HEK293 (cell line): ENCODE measurements at regions not wholly inside any gene's neighbourhood (a gene's known extent, or its start where the extent isn't known, plus 50 kb on each side); places are given as distances from the start of the nearest gene placed in this dataset.

Experiments
- CTCF ChIA-PET: fragments of 350-600 bp; formaldehyde crosslinking; extraction: SDS; loops from one replicate; lab custom pipeline; 2021; ENCODE audit warnings: antibody characterized with exemption; lab: Yijun Ruan, JAX
- POLR2A ChIA-PET: fragments of 300-600 bp; formaldehyde crosslinking; extraction: SDS; loops from one replicate; lab custom pipeline; 2020; ENCODE audit warnings: antibody characterized with exemption, inconsistent platforms; lab: Yijun Ruan, JAX
- H3K27ac ChIP-seq: fragments of 200-500 bp; sonication (Bioruptor generic); 2 replicates; pipeline ENCODE4 v1.5.1; 2014; ENCODE audit warnings: low read depth, low read length, control low read depth, inconsistent platforms; ENCODE audit errors: extremely low read depth
- H3K36me3 ChIP-seq, 2 experiments: fragments of 200-500 bp in 1 of 2; sonication (Bioruptor generic) in 1 of 2; 1 replicate in 1 of 2; 2 replicates in 1 of 2; pipeline ENCODE4 v1.5.1; 2014 to 2017; ENCODE audit warnings: inconsistent platforms in 2 of 2, low read length in 2 of 2; ENCODE audit not compliant: control insufficient read depth in 2 of 2, insufficient read depth in 1 of 2
- H3K4me1 ChIP-seq: fragments of 200-500 bp; sonication (Bioruptor generic); 2 replicates; pipeline ENCODE4 v1.5.1; 2014; ENCODE audit warnings: mild to moderate bottlenecking, low read length, inconsistent platforms; ENCODE audit not compliant: control insufficient read depth, insufficient read depth
- H3K4me3 ChIP-seq: 2 replicates; pipeline ENCODE4 v1.5.1; 2011; ENCODE audit warnings: low read depth, mild to moderate bottlenecking, control low read depth, low read length, moderate library complexity
- H3K9me3 ChIP-seq: fragments of 200-500 bp; sonication (Bioruptor generic); 2 replicates; pipeline ENCODE4 v1.5.1; 2014; ENCODE audit warnings: low read depth, low read length, inconsistent platforms; ENCODE audit not compliant: control insufficient read depth, insufficient read depth
- GLIS2 ChIP-seq: fragments of 450-650 bp; formaldehyde crosslinking; IDR thresholded peaks from 2 replicates; pipeline ENCODE4 v1.5.1; 2016; ENCODE audit warnings: missing biosample characterization, missing genetic modification characterization
- HOXD13 ChIP-seq: sonication (generic); formaldehyde crosslinking; IDR thresholded peaks from 2 replicates; pipeline ENCODE4 v1.8.0; 2022; ENCODE audit warnings: missing genetic modification reagents, borderline replicate concordance
- MEIS1 ChIP-seq: sonication (generic); formaldehyde crosslinking; IDR thresholded peaks from 2 replicates; pipeline ENCODE4 v1.8.1; 2022; ENCODE audit warnings: missing genetic modification reagents, mild to moderate bottlenecking, borderline replicate concordance
- MZF1 ChIP-seq: fragments of 450-650 bp; formaldehyde crosslinking; IDR thresholded peaks from 2 replicates; pipeline ENCODE4 v1.5.1; 2017; ENCODE audit warnings: missing biosample characterization, missing genetic modification characterization, borderline replicate concordance
- OSR2 ChIP-seq: fragments of 450-650 bp; formaldehyde crosslinking; IDR thresholded peaks from 2 replicates; pipeline ENCODE4 v1.5.1; 2016; ENCODE audit warnings: missing biosample characterization, missing genetic modification characterization
- SCRT1 ChIP-seq: fragments of 450-650 bp; formaldehyde crosslinking; IDR thresholded peaks from 2 replicates; pipeline ENCODE4 v1.5.1; 2016; ENCODE audit warnings: missing biosample characterization, missing genetic modification characterization, borderline replicate concordance
- SCRT2 ChIP-seq: fragments of 450-650 bp; formaldehyde crosslinking; IDR thresholded peaks from 2 replicates; pipeline ENCODE4 v1.5.1; 2016; ENCODE audit warnings: missing biosample characterization, missing genetic modification characterization
- SP3 ChIP-seq: fragments of 450-650 bp; formaldehyde crosslinking; IDR thresholded peaks from 2 replicates; pipeline ENCODE4 v1.5.1; 2016; ENCODE audit warnings: missing biosample characterization, missing genetic modification characterization
- ZBTB20 ChIP-seq: fragments of 450-650 bp; formaldehyde crosslinking; IDR thresholded peaks from 2 replicates; pipeline ENCODE4 v1.5.1; 2016; ENCODE audit warnings: missing biosample characterization, missing genetic modification characterization
- ZFP37 ChIP-seq: fragments of 450-650 bp; formaldehyde crosslinking; IDR thresholded peaks from 2 replicates; pipeline ENCODE4 v1.5.1; 2016; ENCODE audit warnings: missing biosample characterization, missing genetic modification characterization
- ZNF157 ChIP-seq: fragments of 450-650 bp; formaldehyde crosslinking; IDR thresholded peaks from 2 replicates; pipeline ENCODE4 v1.5.1; 2016; ENCODE audit warnings: missing biosample characterization, missing genetic modification characterization
- ZNF221 ChIP-seq: fragments of 450-650 bp; formaldehyde crosslinking; IDR thresholded peaks from 2 replicates; pipeline ENCODE4 v1.5.1; 2017; ENCODE audit warnings: missing biosample characterization, missing genetic modification characterization, borderline replicate concordance
- ZNF350 ChIP-seq: fragments of 450-650 bp; formaldehyde crosslinking; IDR thresholded peaks from 2 replicates; pipeline ENCODE4 v1.5.0; 2017; ENCODE audit warnings: missing biosample characterization, mild to moderate bottlenecking, missing genetic modification characterization
- ZNF404 ChIP-seq: fragments of 450-650 bp; formaldehyde crosslinking; IDR thresholded peaks from 2 replicates; pipeline ENCODE4 v1.5.1; 2017; ENCODE audit warnings: missing biosample characterization, missing genetic modification characterization
- ZNF585B ChIP-seq: fragments of 450-650 bp; formaldehyde crosslinking; IDR thresholded peaks from 2 replicates; pipeline ENCODE4 v1.5.1; 2016; ENCODE audit warnings: missing biosample characterization, missing genetic modification characterization
- ZNF621 ChIP-seq: fragments of 450-650 bp; formaldehyde crosslinking; IDR thresholded peaks from 2 replicates; pipeline ENCODE4 v1.5.1; 2017; ENCODE audit warnings: missing biosample characterization, missing genetic modification characterization
- ZNF624 ChIP-seq: fragments of 450-650 bp; formaldehyde crosslinking; IDR thresholded peaks from 2 replicates; pipeline ENCODE4 v1.5.1; 2017; ENCODE audit warnings: missing biosample characterization, missing genetic modification characterization
- ZNF76 ChIP-seq: fragments of 450-650 bp; formaldehyde crosslinking; IDR thresholded peaks from 2 replicates; pipeline ENCODE4; 2016; ENCODE audit warnings: low read depth, missing biosample characterization, missing genetic modification characterization, borderline replicate concordance
- ZNF768 ChIP-seq: fragments of 450-650 bp; formaldehyde crosslinking; IDR thresholded peaks from 2 replicates; pipeline ENCODE4 v1.5.1; 2018; ENCODE audit warnings: missing biosample characterization, mild to moderate bottlenecking, missing genetic modification characterization
- ZSCAN16 ChIP-seq: fragments of 450-650 bp; formaldehyde crosslinking; IDR thresholded peaks from 2 replicates; pipeline ENCODE4 v1.5.1; 2016; ENCODE audit warnings: missing biosample characterization, missing genetic modification characterization
- TF ChIP-seq, protein P1 (sequence below): fragments of 450-650 bp; formaldehyde crosslinking; IDR thresholded peaks from 2 replicates; pipeline ENCODE4; 2016; ENCODE audit warnings: missing biosample characterization, missing genetic modification characterization
- TF ChIP-seq, protein P2 (sequence below): fragments of 450-650 bp; formaldehyde crosslinking; IDR thresholded peaks from 2 replicates; pipeline ENCODE4 v1.5.0; 2017; ENCODE audit warnings: missing biosample characterization, missing genetic modification characterization, borderline replicate concordance
- TF ChIP-seq, protein P3 (sequence below): fragments of 450-650 bp; formaldehyde crosslinking; IDR thresholded peaks from 2 replicates; pipeline ENCODE4 v1.5.1; 2016; ENCODE audit warnings: missing biosample characterization, missing genetic modification characterization, borderline replicate concordance
- TF ChIP-seq, protein P4 (sequence below): fragments of 450-650 bp; formaldehyde crosslinking; conservative IDR thresholded peaks from 2 replicates; pipeline ENCODE4 v1.5.1; 2016; ENCODE audit warnings: low read depth, missing biosample characterization, missing genetic modification characterization

DNA sequence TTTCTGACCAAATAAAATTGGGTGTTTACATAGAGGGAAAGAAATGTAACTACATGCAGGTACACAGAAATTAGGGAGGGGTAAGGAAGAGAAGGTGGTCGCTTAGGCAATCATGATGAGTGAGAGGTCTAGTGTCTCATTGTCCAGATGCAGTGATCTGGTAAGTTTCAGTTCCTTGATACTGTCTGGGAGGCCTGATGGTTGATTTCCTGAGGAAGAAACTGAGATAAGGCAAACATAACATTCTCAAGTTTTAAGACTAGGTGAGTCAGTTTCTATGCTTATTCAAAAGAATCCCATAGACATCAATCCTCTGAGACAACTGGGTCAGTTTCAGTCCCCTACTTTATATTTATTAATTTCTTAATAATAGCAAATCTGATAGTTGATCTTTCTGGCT lies 843.3 kb upstream of the CDH10 start:
- no peak overlapping the region for H3K27ac ChIP-seq
- TF ChIP-seq, protein P1, sequence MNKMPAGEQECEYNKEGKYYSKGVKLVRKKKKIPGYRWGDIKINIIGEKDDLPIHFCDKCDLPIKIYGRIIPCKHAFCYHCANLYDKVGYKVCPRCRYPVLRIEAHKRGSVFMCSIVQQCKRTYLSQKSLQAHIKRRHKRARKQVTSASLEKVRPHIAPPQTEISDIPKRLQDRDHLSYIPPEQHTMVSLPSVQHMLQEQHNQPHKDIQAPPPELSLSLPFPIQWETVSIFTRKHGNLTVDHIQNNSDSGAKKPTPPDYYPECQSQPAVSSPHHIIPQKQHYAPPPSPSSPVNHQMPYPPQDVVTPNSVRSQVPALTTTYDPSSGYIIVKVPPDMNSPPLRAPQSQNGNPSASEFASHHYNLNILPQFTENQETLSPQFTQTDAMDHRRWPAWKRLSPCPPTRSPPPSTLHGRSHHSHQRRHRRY: no peak
- TF ChIP-seq OSR2 (tag by site-specific recombination) (no peak), ZNF624 (tag by site-specific recombination) (no peak), SP3 (no peak), GLIS2 (tag by site-specific recombination) (no peak), SCRT2 (tag by site-specific recombination) (no peak), ZNF350 (tag by site-specific recombination) (no peak), ZBTB20 (tag by site-specific recombination) (no peak)
- TF ChIP-seq, protein P2, sequence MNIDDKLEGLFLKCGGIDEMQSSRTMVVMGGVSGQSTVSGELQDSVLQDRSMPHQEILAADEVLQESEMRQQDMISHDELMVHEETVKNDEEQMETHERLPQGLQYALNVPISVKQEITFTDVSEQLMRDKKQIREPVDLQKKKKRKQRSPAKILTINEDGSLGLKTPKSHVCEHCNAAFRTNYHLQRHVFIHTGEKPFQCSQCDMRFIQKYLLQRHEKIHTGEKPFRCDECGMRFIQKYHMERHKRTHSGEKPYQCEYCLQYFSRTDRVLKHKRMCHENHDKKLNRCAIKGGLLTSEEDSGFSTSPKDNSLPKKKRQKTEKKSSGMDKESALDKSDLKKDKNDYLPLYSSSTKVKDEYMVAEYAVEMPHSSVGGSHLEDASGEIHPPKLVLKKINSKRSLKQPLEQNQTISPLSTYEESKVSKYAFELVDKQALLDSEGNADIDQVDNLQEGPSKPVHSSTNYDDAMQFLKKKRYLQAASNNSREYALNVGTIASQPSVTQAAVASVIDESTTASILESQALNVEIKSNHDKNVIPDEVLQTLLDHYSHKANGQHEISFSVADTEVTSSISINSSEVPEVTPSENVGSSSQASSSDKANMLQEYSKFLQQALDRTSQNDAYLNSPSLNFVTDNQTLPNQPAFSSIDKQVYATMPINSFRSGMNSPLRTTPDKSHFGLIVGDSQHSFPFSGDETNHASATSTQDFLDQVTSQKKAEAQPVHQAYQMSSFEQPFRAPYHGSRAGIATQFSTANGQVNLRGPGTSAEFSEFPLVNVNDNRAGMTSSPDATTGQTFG (tag by site-specific recombination): no peak
- H3K9me3 ChIP-seq: no peaks in the 10 kb centered on the region; the same call in 1 of the 2 replicates
- H3K4me1 ChIP-seq: no peaks in the 10 kb centered on the region
- no peaks in the 10 kb centered on the region for H3K36me3 ChIP-seq
- ChIA-PET POLR2A (no interaction called here), CTCF (no interaction called here)
- no peak overlapping the region for H3K4me3 ChIP-seq

DNA sequence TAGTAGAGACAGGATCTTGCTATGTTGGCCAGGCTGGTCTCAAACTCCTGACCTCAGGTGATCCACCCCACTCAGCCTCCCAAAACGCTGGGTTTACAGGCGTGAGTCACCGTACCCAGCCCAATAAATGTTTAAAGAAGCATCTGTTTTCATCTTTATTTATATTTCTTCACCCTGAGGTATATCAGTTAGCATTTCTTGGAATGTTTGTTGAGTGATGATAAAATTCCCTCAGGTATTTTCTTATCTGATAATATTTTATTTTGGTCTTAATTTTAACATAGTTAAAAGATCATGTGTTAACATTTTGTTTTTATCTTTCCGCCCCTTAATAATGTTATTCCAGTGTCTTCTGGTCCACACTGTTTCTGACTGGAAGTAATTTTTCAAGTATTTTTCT lies 839.6 kb upstream of the CDH10 start:
- CTCF ChIA-PET: no interaction called here
- Histone ChIP-seq H3K4me1 (no peaks in the 10 kb centered on the region), H3K4me3 (no peak overlapping the region), H3K27ac (no peak overlapping the region), H3K9me3 (no peaks in the 10 kb centered on the region; the same call in 1 of the 2 replicates), H3K36me3 (no peaks in the 10 kb centered on the region)
- TF ChIP-seq MEIS1 (CRISPR knock-in tag) (no peak), ZFP37 (no peak), ZNF404 (tag by site-specific recombination) (no peak), MZF1 (tag by site-specific recombination) (no peak), ZBTB20 (tag by site-specific recombination) (no peak), ZNF76 (tag by site-specific recombination) (no peak), ZSCAN16 (tag by site-specific recombination) (no peak), ZNF157 (tag by site-specific recombination) (no peak), HOXD13 (CRISPR knock-in tag) (no peak), ZNF221 (no peak), ZNF768 (tag by site-specific recombination) (no peak), ZNF585B (tag by site-specific recombination) (no peak), SCRT1 (tag by site-specific recombination) (no peak), ZNF621 (tag by site-specific recombination) (no peak)
- TF ChIP-seq, protein P3, sequence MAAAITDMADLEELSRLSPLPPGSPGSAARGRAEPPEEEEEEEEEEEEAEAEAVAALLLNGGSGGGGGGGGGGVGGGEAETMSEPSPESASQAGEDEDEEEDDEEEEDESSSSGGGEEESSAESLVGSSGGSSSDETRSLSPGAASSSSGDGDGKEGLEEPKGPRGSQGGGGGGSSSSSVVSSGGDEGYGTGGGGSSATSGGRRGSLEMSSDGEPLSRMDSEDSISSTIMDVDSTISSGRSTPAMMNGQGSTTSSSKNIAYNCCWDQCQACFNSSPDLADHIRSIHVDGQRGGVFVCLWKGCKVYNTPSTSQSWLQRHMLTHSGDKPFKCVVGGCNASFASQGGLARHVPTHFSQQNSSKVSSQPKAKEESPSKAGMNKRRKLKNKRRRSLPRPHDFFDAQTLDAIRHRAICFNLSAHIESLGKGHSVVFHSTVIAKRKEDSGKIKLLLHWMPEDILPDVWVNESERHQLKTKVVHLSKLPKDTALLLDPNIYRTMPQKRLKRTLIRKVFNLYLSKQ (tag by site-specific recombination): no peak
- TF ChIP-seq, protein P4, sequence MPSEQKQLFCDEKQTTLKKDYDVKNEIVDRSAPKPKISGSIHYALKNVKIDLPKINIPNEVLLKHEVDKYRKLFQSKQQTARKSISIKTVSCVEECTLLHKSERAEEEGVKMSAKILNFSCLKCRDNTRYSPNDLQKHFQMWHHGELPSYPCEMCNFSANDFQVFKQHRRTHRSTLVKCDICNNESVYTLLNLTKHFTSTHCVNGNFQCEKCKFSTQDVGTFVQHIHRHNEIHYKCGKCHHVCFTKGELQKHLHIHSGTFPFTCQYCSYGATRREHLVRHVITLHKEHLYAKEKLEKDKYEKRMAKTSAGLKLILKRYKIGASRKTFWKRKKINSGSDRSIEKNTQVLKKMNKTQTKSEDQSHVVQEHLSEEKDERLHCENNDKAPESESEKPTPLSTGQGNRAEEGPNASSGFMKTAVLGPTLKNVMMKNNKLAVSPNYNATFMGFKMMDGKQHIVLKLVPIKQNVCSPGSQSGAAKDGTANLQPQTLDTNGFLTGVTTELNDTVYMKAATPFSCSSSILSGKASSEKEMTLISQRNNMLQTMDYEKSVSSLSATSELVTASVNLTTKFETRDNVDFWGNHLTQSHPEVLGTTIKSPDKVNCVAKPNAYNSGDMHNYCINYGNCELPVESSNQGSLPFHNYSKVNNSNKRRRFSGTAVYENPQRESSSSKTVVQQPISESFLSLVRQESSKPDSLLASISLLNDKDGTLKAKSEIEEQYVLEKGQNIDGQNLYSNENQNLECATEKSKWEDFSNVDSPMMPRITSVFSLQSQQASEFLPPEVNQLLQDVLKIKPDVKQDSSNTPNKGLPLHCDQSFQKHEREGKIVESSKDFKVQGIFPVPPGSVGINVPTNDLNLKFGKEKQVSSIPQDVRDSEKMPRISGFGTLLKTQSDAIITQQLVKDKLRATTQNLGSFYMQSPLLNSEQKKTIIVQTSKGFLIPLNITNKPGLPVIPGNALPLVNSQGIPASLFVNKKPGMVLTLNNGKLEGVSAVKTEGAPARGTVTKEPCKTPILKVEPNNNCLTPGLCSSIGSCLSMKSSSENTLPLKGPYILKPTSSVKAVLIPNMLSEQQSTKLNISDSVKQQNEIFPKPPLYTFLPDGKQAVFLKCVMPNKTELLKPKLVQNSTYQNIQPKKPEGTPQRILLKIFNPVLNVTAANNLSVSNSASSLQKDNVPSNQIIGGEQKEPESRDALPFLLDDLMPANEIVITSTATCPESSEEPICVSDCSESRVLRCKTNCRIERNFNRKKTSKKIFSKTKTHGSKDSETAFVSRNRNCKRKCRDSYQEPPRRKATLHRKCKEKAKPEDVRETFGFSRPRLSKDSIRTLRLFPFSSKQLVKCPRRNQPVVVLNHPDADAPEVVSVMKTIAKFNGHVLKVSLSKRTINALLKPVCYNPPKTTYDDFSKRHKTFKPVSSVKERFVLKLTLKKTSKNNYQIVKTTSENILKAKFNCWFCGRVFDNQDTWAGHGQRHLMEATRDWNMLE (tag by site-specific recombination): no peak
- POLR2A ChIA-PET: no interaction called here
